ENCODE measurements at regions not wholly inside any gene's neighbourhood (a gene's known extent, or its start where the extent isn't known, plus 50 kb on each side); places are given as distances from the start of the nearest gene placed in this dataset.
A peak's percentile ranks its signal among the peaks of the same experiment; 100 is the strongest.
"Not testable (repeated sequence)": the region's sequence is repeated elsewhere in the genome, so short reads cannot be mapped to it uniquely, and the experiment has no call there.

- no peak for DNase-seq (ENCODE audit: low spot score)
- ATAC-seq: no peak
- H3K36me3 Mint-ChIP-seq: peaks cover 7% of the 10 kb centered on the region
- no peaks in the 10 kb centered on the region for H3K9me3 Mint-ChIP-seq
- peak overlapping the region in 1 of 2 donors; percentile 33 for H3K27ac Mint-ChIP-seq
- H3K27me3 Mint-ChIP-seq: no peaks in the 10 kb centered on the region
- H3K4me3 Mint-ChIP-seq: no peak overlapping the region
- H3K4me1 Mint-ChIP-seq (ENCODE audit: low read depth in 2 of 2): peaks cover 0 to 9% of the 10 kb centered on the region in 2 donors
Observed at GRCh38 chr10:6950133-6950532, 370.1 kb upstream of the PRKCQ start.

- ATAC-seq (no peak), DNase-seq (ENCODE audit: low spot score) (no peak)
- no peaks in the 10 kb centered on the region for H3K9me3 Mint-ChIP-seq
- peaks cover 4 to 7% of the 10 kb centered on the region in 2 donors for H3K4me1 Mint-ChIP-seq (ENCODE audit: low read depth in 2 of 2)
- no peaks in the 10 kb centered on the region for H3K27me3 Mint-ChIP-seq
- H3K36me3 Mint-ChIP-seq: peaks cover 7% of the 10 kb centered on the region
- no peak overlapping the region for H3K4me3 Mint-ChIP-seq
- no peak overlapping the region for H3K27ac Mint-ChIP-seq
Observed at GRCh38 chr10:6944436-6944835, 364.4 kb upstream of the PRKCQ start.

GRCh38 chr10:6938384-6938783 is 358.3 kb upstream of the PRKCQ start:
- Mint-ChIP-seq H3K4me1 (ENCODE audit: low read depth in 2 of 2) (peaks cover 5 to 8% of the 10 kb centered on the region in 2 donors), H3K36me3 (peaks cover 5% of the 10 kb centered on the region), H3K9me3 (peaks cover 4% of the 10 kb centered on the region), H3K27ac (no peak overlapping the region), H3K27me3 (no peaks in the 10 kb centered on the region), H3K4me3 (no peak overlapping the region)
- DNase-seq (ENCODE audit: low spot score): no peak
- ATAC-seq: no peak

DNA sequence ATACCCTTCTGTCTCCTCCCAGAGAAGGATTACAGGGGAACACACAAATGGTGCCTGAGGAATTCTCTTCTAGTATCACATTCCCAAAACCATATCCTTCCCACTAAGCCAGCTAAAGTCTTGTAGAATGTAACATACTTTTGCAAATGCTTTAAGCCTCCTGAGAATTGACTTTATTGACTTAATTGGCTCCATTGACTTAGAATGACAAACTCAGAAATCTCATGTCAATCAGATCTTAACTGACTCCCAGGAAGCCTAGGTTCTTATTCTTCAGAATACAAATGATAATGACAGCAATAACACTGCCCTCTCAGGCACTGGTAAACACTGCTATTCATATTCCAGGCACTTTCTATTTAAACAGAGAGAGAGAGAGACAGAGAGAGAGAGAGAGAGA is 356.9 kb upstream of the PRKCQ start:
- Mint-ChIP-seq H3K27ac (no peak overlapping the region), H3K4me3 (no peak overlapping the region), H3K4me1 (ENCODE audit: low read depth in 2 of 2) (peaks cover 5 to 8% of the 10 kb centered on the region in 2 donors), H3K36me3 (peaks cover 5% of the 10 kb centered on the region), H3K9me3 (peaks cover 4% of the 10 kb centered on the region), H3K27me3 (no peaks in the 10 kb centered on the region)
- ATAC-seq: no peak
- DNase-seq (ENCODE audit: low spot score): no peak

- H3K9me3 Mint-ChIP-seq: peaks cover 3% of the 10 kb centered on the region
- H3K27ac Mint-ChIP-seq: peak overlapping the region; percentile 97 to 98
- peaks cover 44 to 59% of the 10 kb centered on the region in 2 donors for H3K4me1 Mint-ChIP-seq (ENCODE audit: low read depth in 2 of 2)
- ATAC-seq: no peak
- DNase-seq (ENCODE audit: low spot score): no peak
- no peaks in the 10 kb centered on the region for H3K27me3 Mint-ChIP-seq
- H3K36me3 Mint-ChIP-seq: peaks cover 7% of the 10 kb centered on the region
- peak overlapping the region; percentile 75 for H3K4me3 Mint-ChIP-seq
Observed at GRCh38 chr10:6929148-6929830, 349.2 kb upstream of the PRKCQ start.

DNA sequence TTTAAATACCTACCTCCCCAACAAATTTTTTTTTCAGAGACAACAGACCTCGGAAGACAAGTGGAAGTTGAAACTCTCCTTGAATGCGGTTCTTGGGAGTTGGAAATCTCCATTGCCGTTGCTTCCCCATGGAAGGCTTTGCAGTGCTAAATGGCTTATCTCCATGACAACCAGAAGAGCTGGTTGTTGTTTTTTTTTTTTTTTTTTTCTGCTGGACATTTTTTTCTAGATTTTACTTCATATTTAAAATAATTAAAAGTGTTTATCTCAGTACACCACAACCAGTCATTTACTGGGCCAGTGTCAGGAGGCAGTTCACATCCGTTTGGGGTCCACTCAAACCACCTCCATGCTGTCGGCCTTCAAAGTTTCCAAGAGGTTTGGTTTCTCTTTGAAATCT is 348.5 kb upstream of the PRKCQ start:
- peak overlapping the region; percentile 93 for H3K4me3 Mint-ChIP-seq
- peaks cover 3% of the 10 kb centered on the region for H3K9me3 Mint-ChIP-seq
- H3K27ac Mint-ChIP-seq: peak overlapping the region; percentile 97 to 98
- H3K4me1 Mint-ChIP-seq (ENCODE audit: low read depth in 2 of 2): peaks cover 47 to 64% of the 10 kb centered on the region in 2 donors
- DNase-seq (ENCODE audit: low spot score) (no peak), ATAC-seq (peak in 1 of 2 donors; percentile 59)
- H3K36me3 Mint-ChIP-seq: peaks cover 7% of the 10 kb centered on the region
- no peaks in the 10 kb centered on the region for H3K27me3 Mint-ChIP-seq

GRCh38 chr10:6926971-6927370 is 346.9 kb upstream of the PRKCQ start:
- ATAC-seq: no peak
- peaks cover 3% of the 10 kb centered on the region for H3K9me3 Mint-ChIP-seq
- peaks cover 7% of the 10 kb centered on the region for H3K36me3 Mint-ChIP-seq
- H3K27me3 Mint-ChIP-seq: no peaks in the 10 kb centered on the region
- peak overlapping the region; percentile 97 to 98 for H3K27ac Mint-ChIP-seq
- H3K4me3 Mint-ChIP-seq: peak overlapping the region; percentile 93
- no peak for DNase-seq (ENCODE audit: low spot score)
- peaks cover 50 to 64% of the 10 kb centered on the region in 2 donors for H3K4me1 Mint-ChIP-seq (ENCODE audit: low read depth in 2 of 2)

GRCh38 chr10:6925146-6925545 is 345.1 kb upstream of the PRKCQ start:
- Mint-ChIP-seq H3K27ac (peak overlapping the region; percentile 97 to 98), H3K4me1 (ENCODE audit: low read depth in 2 of 2) (peaks cover 58 to 64% of the 10 kb centered on the region in 2 donors), H3K36me3 (peaks cover 7% of the 10 kb centered on the region), H3K9me3 (peaks cover 3% of the 10 kb centered on the region), H3K27me3 (no peaks in the 10 kb centered on the region), H3K4me3 (peak overlapping the region; percentile 93)
- no peak for DNase-seq (ENCODE audit: low spot score)
- ATAC-seq: no peak

- H3K9me3 Mint-ChIP-seq: peaks cover 3% of the 10 kb centered on the region
- H3K4me1 Mint-ChIP-seq (ENCODE audit: low read depth in 2 of 2): peaks cover 53 to 60% of the 10 kb centered on the region in 2 donors
- DNase-seq (ENCODE audit: low spot score) (no peak), ATAC-seq (no peak)
- H3K4me3 Mint-ChIP-seq: peak overlapping the region; percentile 93
- no peaks in the 10 kb centered on the region for H3K36me3 Mint-ChIP-seq
- no peaks in the 10 kb centered on the region for H3K27me3 Mint-ChIP-seq
- H3K27ac Mint-ChIP-seq: peak overlapping the region; percentile 97 to 98
Observed at GRCh38 chr10:6924166-6924565, 344.1 kb upstream of the PRKCQ start.

GRCh38 chr10:6921026-6921425 is 340.9 kb upstream of the PRKCQ start:
- not testable (repeated sequence) for H3K4me3 Mint-ChIP-seq, H3K9me3 Mint-ChIP-seq, ATAC-seq

DNA sequence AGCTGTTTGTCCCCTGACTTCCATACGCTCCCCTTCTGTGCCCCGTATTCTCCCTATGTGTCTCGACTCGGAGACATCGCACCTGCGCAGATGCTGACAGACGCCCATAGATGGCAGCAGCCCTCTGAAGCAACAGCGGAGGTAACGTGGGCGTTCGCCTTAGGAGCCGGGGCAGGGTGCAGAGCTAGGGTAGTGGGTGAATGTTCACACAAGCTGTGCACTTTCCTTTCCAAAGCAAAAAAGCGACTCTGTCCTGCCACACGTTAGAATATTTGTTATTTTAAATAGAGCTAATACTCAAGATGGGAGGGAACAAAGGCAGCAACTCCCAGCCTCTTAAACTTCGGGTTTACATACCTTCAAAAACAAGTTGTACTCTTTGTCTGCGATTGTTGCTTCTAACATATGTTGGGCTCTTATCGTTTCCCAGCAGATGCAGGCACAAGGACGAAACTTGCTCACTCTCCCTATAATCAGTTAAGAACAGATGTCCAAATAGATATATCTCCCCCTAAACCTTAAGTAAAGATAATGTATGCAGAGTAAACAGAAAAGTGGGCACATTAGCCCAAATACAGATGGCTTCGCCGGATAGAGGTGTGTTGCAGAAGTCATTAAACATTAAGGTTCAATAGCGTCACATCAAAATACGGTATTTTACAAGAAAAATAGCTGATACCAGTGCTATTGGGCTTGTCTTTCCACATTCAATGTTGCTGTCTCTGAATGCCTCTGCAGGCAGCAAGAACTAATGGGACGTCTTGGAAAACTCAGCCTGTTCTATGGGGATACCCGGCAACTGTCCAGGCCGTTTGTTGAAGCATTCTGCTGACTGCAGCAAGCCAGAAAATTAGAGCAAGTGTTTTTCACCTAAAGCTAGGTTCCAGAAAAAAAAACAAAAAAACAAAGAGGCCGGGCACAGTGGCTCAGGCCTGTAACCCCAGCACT is 340.3 kb upstream of the PRKCQ start:
- Mint-ChIP-seq H3K4me3 (peak overlapping the region; percentile 73), H3K4me1 (ENCODE audit: low read depth in 2 of 2) (peaks cover 44 to 49% of the 10 kb centered on the region in 2 donors), H3K27me3 (no peaks in the 10 kb centered on the region), H3K36me3 (no peaks in the 10 kb centered on the region), H3K9me3 (peaks cover 3% of the 10 kb centered on the region), H3K27ac (peak overlapping the region; percentile 77 to 84)
- DNase-seq (ENCODE audit: low spot score): peak; percentile 88
- ATAC-seq: peak; percentile 97 to 99

More at GRCh38 chr10:6921026-6921425, 340.9 kb upstream of the PRKCQ start:
- not testable (repeated sequence) for DNase-seq (ENCODE audit: low spot score); H3K36me3 Mint-ChIP-seq; H3K27me3 Mint-ChIP-seq
- Mint-ChIP-seq H3K27ac (peak overlapping the region in 1 of 2 donors; percentile 84), H3K4me1 (ENCODE audit: low read depth in 2 of 2) (peaks cover 50 to 56% of the 10 kb centered on the region in 2 donors)

DNA sequence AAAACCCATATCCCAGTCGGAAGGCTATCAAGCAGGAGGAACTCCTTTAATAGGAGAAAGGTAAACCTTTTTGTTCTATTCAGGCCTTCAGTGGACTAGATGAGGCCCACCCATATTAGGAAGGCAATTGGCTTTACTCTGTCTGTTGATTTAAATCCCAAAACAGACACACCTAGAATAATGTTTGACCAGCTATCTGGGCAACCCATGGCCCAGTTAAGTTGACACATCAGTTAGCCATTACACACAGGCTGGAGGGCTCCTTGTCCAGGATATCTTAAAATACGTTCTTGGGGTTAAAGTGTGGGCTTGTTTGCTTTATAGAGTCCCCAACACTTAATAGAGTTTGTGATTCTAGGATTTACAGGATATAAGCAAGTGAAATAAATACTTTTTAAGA is 339.0 kb upstream of the PRKCQ start:
- no peak for ATAC-seq
- H3K4me3 Mint-ChIP-seq: peak overlapping the region; percentile 61
- H3K27me3 Mint-ChIP-seq: no peaks in the 10 kb centered on the region
- no peak for DNase-seq (ENCODE audit: low spot score)
- H3K36me3 Mint-ChIP-seq: no peaks in the 10 kb centered on the region
- H3K9me3 Mint-ChIP-seq: no peaks in the 10 kb centered on the region
- peak overlapping the region; percentile 73 to 75 for H3K27ac Mint-ChIP-seq
- peaks cover 36 to 37% of the 10 kb centered on the region in 2 donors for H3K4me1 Mint-ChIP-seq (ENCODE audit: low read depth in 2 of 2)

DNA sequence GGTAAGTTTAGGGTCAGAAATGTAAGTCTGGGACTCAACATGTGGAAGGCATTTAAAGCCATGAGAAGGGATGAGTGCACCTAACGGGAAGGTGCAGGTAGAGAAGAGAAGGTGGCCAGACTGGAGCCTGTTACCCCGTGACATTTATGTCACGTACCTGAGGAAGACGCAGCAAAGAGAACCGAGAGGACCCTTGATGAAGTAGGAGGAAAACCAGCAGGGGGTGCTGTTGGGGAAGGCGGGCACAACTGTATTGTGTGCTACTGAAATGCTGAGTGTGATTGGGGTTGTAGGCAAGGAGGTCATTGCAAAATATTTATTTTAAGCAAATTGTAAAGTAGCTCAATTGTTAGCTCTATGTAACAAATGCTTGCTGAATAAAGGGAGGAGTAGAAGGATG is 338.2 kb upstream of the PRKCQ start:
- H3K27ac Mint-ChIP-seq: peak overlapping the region; percentile 73 to 75
- peak; percentile 72 for DNase-seq (ENCODE audit: low spot score)
- H3K9me3 Mint-ChIP-seq: no peaks in the 10 kb centered on the region
- H3K4me1 Mint-ChIP-seq (ENCODE audit: low read depth in 2 of 2): peaks cover 34 to 35% of the 10 kb centered on the region in 2 donors
- H3K27me3 Mint-ChIP-seq: no peaks in the 10 kb centered on the region
- peak overlapping the region; percentile 61 for H3K4me3 Mint-ChIP-seq
- H3K36me3 Mint-ChIP-seq: no peaks in the 10 kb centered on the region
- peak; percentile 67 for ATAC-seq

GRCh38 chr10:6917125-6917524 is 337.0 kb upstream of the PRKCQ start:
- Mint-ChIP-seq H3K27me3 (no peaks in the 10 kb centered on the region), H3K4me1 (ENCODE audit: low read depth in 2 of 2) (peaks cover 32 to 34% of the 10 kb centered on the region in 2 donors), H3K36me3 (no peaks in the 10 kb centered on the region), H3K4me3 (peak overlapping the region; percentile 9), H3K27ac (peak overlapping the region; percentile 73 to 75), H3K9me3 (no peaks in the 10 kb centered on the region)
- ATAC-seq (no peak), DNase-seq (ENCODE audit: low spot score) (no peak)
